ENCODE measurements at regions not wholly inside any gene's neighbourhood (a gene's known extent, or its start where the extent isn't known, plus 50 kb on each side); places are given as distances from the start of the nearest gene placed in this dataset.

- Histone ChIP-seq H3K9me2 (ENCODE audit: low read depth, low read length) (no peaks in the 10 kb centered on the region), H3K4me3 (ENCODE audit: low read depth, low read length, poor library complexity, severe bottlenecking) (no peak overlapping the region), H4K20me1 (ENCODE audit: insufficient read depth, low read length) (no peaks in the 10 kb centered on the region), H3K9me3 (ENCODE audit: low read length) (no peaks in the 10 kb centered on the region), H3K27ac (ENCODE audit: low read depth, low read length, poor library complexity, severe bottlenecking) (no peak overlapping the region), H2AFZ (ENCODE audit: low read length) (no peak overlapping the region), H3K27me3 (ENCODE audit: insufficient read depth, low read length) (no peaks in the 10 kb centered on the region), H3K9ac (ENCODE audit: low read length) (no peak overlapping the region), H3K4me1 (ENCODE audit: insufficient read depth, low read length, severe bottlenecking) (no peaks in the 10 kb centered on the region), H3K79me2 (ENCODE audit: insufficient read depth, low read length) (no peaks in the 10 kb centered on the region), H3K4me2 (ENCODE audit: low read length) (no peak overlapping the region), H3K36me3 (ENCODE audit: insufficient read depth, low read length) (no peaks in the 10 kb centered on the region), H3F3A (ENCODE audit: insufficient read depth, low read length) (no peaks in the 10 kb centered on the region)
- no peak for TF ChIP-seq EZH2 (IDR thresholded peaks at IDR 0.05; ENCODE audit: borderline replicate concordance, low read length)
- no peak for TF ChIP-seq CTCF (IDR thresholded peaks at IDR 0.05; ENCODE audit: low read length)
These were observed 661.3 kb upstream of the B3GAT1 start for GRCh38 chr11:135073381-135073780.

DNA sequence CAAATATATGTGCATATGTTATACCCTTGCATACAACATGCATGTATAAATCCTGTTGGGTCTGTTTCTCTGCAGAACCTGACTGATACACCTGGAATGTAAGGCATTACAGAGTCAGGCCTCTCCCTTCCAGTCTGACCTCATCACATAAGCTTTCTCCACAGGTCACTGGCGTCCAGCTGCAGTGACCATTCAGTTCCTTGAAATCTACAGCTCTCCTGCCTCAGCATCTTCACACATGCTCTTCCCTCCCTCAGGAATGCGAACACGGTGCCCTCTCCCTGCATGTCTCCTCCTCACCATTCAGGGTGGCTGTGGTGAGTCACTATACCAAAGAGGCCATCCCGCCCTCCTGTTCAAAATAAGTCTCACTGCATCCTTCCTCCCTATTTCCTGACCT, 657.8 kb upstream of the B3GAT1 start:
- H3K4me1 ChIP-seq (ENCODE audit: insufficient read depth, low read length, severe bottlenecking), result no peaks in the 10 kb centered on the region

DNA sequence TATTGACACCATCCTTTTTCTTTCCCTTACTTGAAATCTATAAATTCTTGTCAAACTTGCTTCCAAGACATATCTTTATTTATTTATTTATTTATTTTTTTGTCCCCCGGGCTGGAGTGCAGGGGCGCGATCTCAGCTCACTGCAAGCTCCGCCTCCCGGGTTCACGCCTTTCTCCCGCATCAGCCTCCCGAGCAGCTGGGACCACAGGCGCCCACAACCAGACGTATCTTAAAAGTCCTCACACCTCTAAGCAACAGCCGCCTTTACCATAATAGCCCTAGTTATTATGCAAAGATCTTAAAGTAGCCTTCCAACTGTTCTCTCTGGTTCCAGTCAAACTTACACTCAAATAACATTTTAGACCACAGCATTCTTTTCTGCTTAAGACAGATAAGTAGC, 657.0 kb upstream of the B3GAT1 start:
- Histone ChIP-seq H3K9me2 (ENCODE audit: low read depth, low read length) (no peaks in the 10 kb centered on the region), H3K4me3 (ENCODE audit: low read depth, low read length, poor library complexity, severe bottlenecking) (no peak overlapping the region)
- TF ChIP-seq CTCF (IDR thresholded peaks at IDR 0.05; ENCODE audit: low read length) (no peak), EZH2 (IDR thresholded peaks at IDR 0.05; ENCODE audit: borderline replicate concordance, low read length) (no peak)

More for the DNA sequence above, 657.8 kb upstream of the B3GAT1 start:
- TF ChIP-seq CTCF (IDR thresholded peaks at IDR 0.05; ENCODE audit: low read length) (no peak), EZH2 (IDR thresholded peaks at IDR 0.05; ENCODE audit: borderline replicate concordance, low read length) (no peak)
- Histone ChIP-seq H3K4me3 (ENCODE audit: low read depth, low read length, poor library complexity, severe bottlenecking) (no peak overlapping the region), H3K9ac (ENCODE audit: low read length) (no peak overlapping the region), H3K9me3 (ENCODE audit: low read length) (no peaks in the 10 kb centered on the region), H3K9me2 (ENCODE audit: low read depth, low read length) (no peaks in the 10 kb centered on the region), H4K20me1 (ENCODE audit: insufficient read depth, low read length) (no peaks in the 10 kb centered on the region), H3K79me2 (ENCODE audit: insufficient read depth, low read length) (no peaks in the 10 kb centered on the region), H3K27me3 (ENCODE audit: insufficient read depth, low read length) (no peaks in the 10 kb centered on the region), H2AFZ (ENCODE audit: low read length) (no peak overlapping the region), H3K27ac (ENCODE audit: low read depth, low read length, poor library complexity, severe bottlenecking) (no peak overlapping the region), H3K4me2 (ENCODE audit: low read length) (no peak overlapping the region), H3K36me3 (ENCODE audit: insufficient read depth, low read length) (no peaks in the 10 kb centered on the region), H3F3A (ENCODE audit: insufficient read depth, low read length) (no peaks in the 10 kb centered on the region)

More for the DNA sequence above, 657.0 kb upstream of the B3GAT1 start:
- no peaks in the 10 kb centered on the region for H3K79me2 ChIP-seq (ENCODE audit: insufficient read depth, low read length)
- no peak overlapping the region for H3K4me2 ChIP-seq (ENCODE audit: low read length)
- no peak overlapping the region for H3K27ac ChIP-seq (ENCODE audit: low read depth, low read length, poor library complexity, severe bottlenecking)
- no peak overlapping the region for H2AFZ ChIP-seq (ENCODE audit: low read length)
- H3K36me3 ChIP-seq (ENCODE audit: insufficient read depth, low read length), result no peaks in the 10 kb centered on the region
- no peaks in the 10 kb centered on the region for H3K27me3 ChIP-seq (ENCODE audit: insufficient read depth, low read length)
- H3F3A ChIP-seq (ENCODE audit: insufficient read depth, low read length), result no peaks in the 10 kb centered on the region
- no peaks in the 10 kb centered on the region for H4K20me1 ChIP-seq (ENCODE audit: insufficient read depth, low read length)
- no peaks in the 10 kb centered on the region for H3K9me3 ChIP-seq (ENCODE audit: low read length)
- H3K9ac ChIP-seq (ENCODE audit: low read length), result no peak overlapping the region
- H3K4me1 ChIP-seq (ENCODE audit: insufficient read depth, low read length, severe bottlenecking), result no peaks in the 10 kb centered on the region

All from OCI-LY1 (cell line).